Activated naive CD4-positive, alpha-beta T cell treated with anti-CD3 and anti-CD28 coated beads for 36 hours (primary cell): ENCODE measurements at regions not wholly inside any gene's neighbourhood (a gene's known extent, or its start where the extent isn't known, plus 50 kb on each side); places are given as distances from the start of the nearest gene placed in this dataset.
"Not testable (repeated sequence)": the region's sequence is repeated elsewhere in the genome, so short reads cannot be mapped to it uniquely, and the experiment has no call there.

ENCODE experiments used
- CTCF ChIA-PET: fragments of 350-600 bp; sonication (Branson Sonifier 250); formaldehyde crosslinking; loops from one replicate; lab custom pipeline; 2021; ENCODE audit warnings: antibody characterized with exemption; lab: Charles Lee
- DNase-seq: peaks from one replicate; pipeline ENCODE4 v3.0.0-alpha.2; 2020
- H3K27ac Mint-ChIP-seq: one replicate; pipeline ENCODE4 v1.8.0; 2021; ENCODE audit warnings: mild to moderate bottlenecking, mixed read lengths
- H3K27me3 Mint-ChIP-seq: one replicate; pipeline ENCODE4 v1.8.0; 2021; ENCODE audit warnings: low read depth, mixed read lengths
- H3K36me3 Mint-ChIP-seq: one replicate; pipeline ENCODE4 v1.8.0; 2021; ENCODE audit warnings: low read depth, mixed read lengths
- H3K4me1 Mint-ChIP-seq: one replicate; pipeline ENCODE4 v1.8.0; 2021; ENCODE audit warnings: low read depth, mixed read lengths
- H3K4me3 Mint-ChIP-seq: one replicate; pipeline ENCODE4 v1.8.0; 2021; ENCODE audit warnings: mild to moderate bottlenecking, moderate library complexity, mixed read lengths
- H3K9me3 Mint-ChIP-seq: one replicate; pipeline ENCODE4 v1.8.0; 2021; ENCODE audit warnings: mixed read lengths
- intact Hi-C: fragments of 100-400 bp; cut with micrococcal nuclease; formaldehyde crosslinking; loops from one replicate; pipeline ENCODE4 v1.15.1; 2023

DNA sequence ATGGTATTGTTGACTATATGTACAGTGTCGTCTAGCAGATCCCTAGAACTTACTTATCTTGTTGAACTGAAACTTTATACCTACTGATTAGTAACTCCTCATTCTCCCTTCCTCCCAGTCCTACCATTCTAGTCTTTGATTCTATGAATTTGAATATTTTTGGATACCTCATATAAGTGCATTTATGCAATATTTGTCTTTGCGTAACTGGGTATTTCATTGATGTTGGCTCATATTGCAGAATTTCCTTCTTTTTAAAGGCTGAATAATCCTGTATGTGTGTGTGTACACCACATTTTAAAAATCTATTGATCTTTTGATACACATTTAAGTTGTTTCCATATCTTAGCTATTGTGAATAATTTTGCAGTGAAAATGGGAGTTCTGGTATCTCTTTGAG is 119.9 kb downstream of the SOX4 start:
- H3K36me3 Mint-ChIP-seq: no peaks in the 10 kb centered on the region
- H3K4me3 Mint-ChIP-seq: no peak overlapping the region
- peaks cover 8% of the 10 kb centered on the region for H3K27me3 Mint-ChIP-seq
- intact Hi-C loops: no loop called here
- no peak overlapping the region for H3K27ac Mint-ChIP-seq
- H3K9me3 Mint-ChIP-seq: no peaks in the 10 kb centered on the region
- no peak for DNase-seq
- CTCF ChIA-PET: no interaction called here
- H3K4me1 Mint-ChIP-seq: no peaks in the 10 kb centered on the region

- Mint-ChIP-seq H3K27ac (no peak overlapping the region), H3K27me3 (peaks cover 6% of the 10 kb centered on the region), H3K9me3 (peaks cover 4% of the 10 kb centered on the region), H3K36me3 (peaks cover under 1% of the 10 kb centered on the region), H3K4me1 (no peaks in the 10 kb centered on the region), H3K4me3 (no peak overlapping the region)
- CTCF ChIA-PET: interaction anchor here (0.6 to 0.7 kb wide), 2 partner anchors 1104 to 1367 kb away, joined by 3 read pairs; no protein-coding TSS in a partner anchor
- intact Hi-C loops: no loop called here
- DNase-seq: no peak
These were observed 121.6 kb downstream of the SOX4 start for GRCh38 chr6:21715180-21715579.

- Mint-ChIP-seq H3K9me3 (peaks cover 5% of the 10 kb centered on the region), H3K27me3 (no peaks in the 10 kb centered on the region), H3K27ac (no peak overlapping the region), H3K36me3 (peaks cover 1% of the 10 kb centered on the region), H3K4me3 (no peak overlapping the region), H3K4me1 (peaks cover 2% of the 10 kb centered on the region)
- CTCF ChIA-PET: interaction anchor here (0.6 kb wide), 1 partner anchor 36 kb away, joined by 3 read pairs; no protein-coding TSS in a partner anchor
- no peak for DNase-seq
- intact Hi-C loops: no loop called here
These were observed 129.0 kb downstream of the SOX4 start for GRCh38 chr6:21722510-21722909.

DNA sequence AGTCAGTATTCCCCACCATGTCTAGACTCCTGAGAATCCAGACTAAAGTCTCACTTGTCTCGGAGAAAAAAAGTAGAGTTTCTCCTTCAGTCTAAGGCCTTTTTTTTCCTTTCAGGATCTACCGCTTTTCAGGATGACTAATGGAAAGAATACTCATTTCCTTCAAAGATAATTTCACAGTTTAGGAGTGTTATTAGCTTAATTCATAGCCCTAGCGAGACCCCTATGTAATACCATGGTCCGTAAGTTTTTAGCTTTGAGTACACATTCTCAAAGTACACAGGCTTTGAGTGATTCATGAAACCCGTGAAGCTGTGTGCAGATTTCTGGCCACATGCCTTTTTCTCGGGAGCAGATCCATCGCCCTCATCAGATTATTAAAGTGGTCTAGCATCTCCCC is 133.1 kb downstream of the SOX4 start:
- Mint-ChIP-seq H3K36me3 (no peaks in the 10 kb centered on the region), H3K9me3 (no peaks in the 10 kb centered on the region), H3K4me3 (no peak overlapping the region), H3K27me3 (no peaks in the 10 kb centered on the region), H3K4me1 (peaks cover 2% of the 10 kb centered on the region), H3K27ac (no peak overlapping the region)
- no peak for DNase-seq
- intact Hi-C loops: no loop called here
- CTCF ChIA-PET: no interaction called here

DNA sequence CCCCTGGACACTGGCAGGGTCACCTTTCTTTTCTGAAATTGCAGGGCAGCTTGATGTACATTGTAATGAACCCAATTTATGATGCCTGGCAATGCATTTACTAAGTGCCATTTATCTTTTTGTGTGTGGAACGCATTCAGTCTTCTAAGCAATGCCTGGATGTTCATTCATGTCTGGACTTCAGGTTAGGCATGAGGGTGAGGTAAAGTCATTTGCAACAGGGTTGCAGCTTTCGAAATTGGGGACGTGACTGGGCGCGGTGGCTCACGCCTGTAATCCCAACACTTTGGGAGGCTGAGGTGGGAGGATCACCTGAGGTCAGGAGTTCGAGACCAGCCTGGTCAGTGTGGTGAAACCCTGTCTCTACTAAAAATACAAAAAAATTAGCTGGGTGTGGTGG is 134.6 kb downstream of the SOX4 start:
- intact Hi-C loops: no loop called here
- H3K4me1 Mint-ChIP-seq: no peaks in the 10 kb centered on the region
- H3K27me3 Mint-ChIP-seq: no peaks in the 10 kb centered on the region
- no peak overlapping the region for H3K27ac Mint-ChIP-seq
- no peaks in the 10 kb centered on the region for H3K36me3 Mint-ChIP-seq
- no peak for DNase-seq
- CTCF ChIA-PET: no interaction called here
- no peak overlapping the region for H3K4me3 Mint-ChIP-seq
- H3K9me3 Mint-ChIP-seq: no peaks in the 10 kb centered on the region

DNA sequence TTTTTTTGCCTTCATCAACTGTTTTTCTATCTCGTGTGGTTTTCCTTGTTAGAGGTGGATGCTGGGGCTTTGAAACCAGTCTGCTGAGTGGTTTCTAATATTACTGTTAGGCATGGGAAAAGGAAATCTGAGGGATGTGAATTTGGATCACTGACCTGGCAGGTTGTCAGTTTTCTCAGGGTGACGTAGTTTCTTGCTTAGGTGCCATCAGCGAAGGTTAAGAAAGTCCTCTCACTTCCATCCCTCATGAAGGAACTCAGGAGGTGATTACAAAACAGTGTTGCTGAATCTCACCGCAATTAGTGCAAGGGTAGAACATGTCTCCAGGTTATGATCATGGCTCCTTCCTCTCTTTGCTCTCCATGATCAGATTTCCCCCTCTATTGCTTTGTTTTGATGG is 135.9 kb downstream of the SOX4 start:
- Mint-ChIP-seq H3K36me3 (no peaks in the 10 kb centered on the region), H3K27ac (no peak overlapping the region), H3K4me1 (no peaks in the 10 kb centered on the region), H3K27me3 (peaks cover 6% of the 10 kb centered on the region), H3K4me3 (no peak overlapping the region), H3K9me3 (no peaks in the 10 kb centered on the region)
- CTCF ChIA-PET: no interaction called here
- intact Hi-C loops: no loop called here
- no peak for DNase-seq

- DNase-seq: no peak
- H3K4me3 Mint-ChIP-seq: no peak overlapping the region
- CTCF ChIA-PET: interaction anchor here (0.6 kb wide), 1 partner anchor 10 kb away, joined by 3 read pairs; no protein-coding TSS in a partner anchor
- no peak overlapping the region for H3K27ac Mint-ChIP-seq
- H3K4me1 Mint-ChIP-seq: no peaks in the 10 kb centered on the region
- H3K36me3 Mint-ChIP-seq: no peaks in the 10 kb centered on the region
- H3K27me3 Mint-ChIP-seq: peaks cover 6% of the 10 kb centered on the region
- no peaks in the 10 kb centered on the region for H3K9me3 Mint-ChIP-seq
- intact Hi-C loops: no loop called here
These were observed 137.0 kb downstream of the SOX4 start for GRCh38 chr6:21730533-21730932.

- intact Hi-C loops: no loop called here
- Mint-ChIP-seq H3K36me3 (no peaks in the 10 kb centered on the region), H3K9me3 (no peaks in the 10 kb centered on the region), H3K27ac (no peak overlapping the region), H3K27me3 (peaks cover 7% of the 10 kb centered on the region), H3K4me1 (no peaks in the 10 kb centered on the region), H3K4me3 (no peak overlapping the region)
- DNase-seq: no peak
- CTCF ChIA-PET: interaction anchor here (0.6 kb wide), 1 partner anchor 9 kb away, joined by 3 read pairs; no protein-coding TSS in a partner anchor
These were observed 138.0 kb downstream of the SOX4 start for GRCh38 chr6:21731411-21732031.

- intact Hi-C loops, CTCF ChIA-PET, H3K4me1 Mint-ChIP-seq, H3K36me3 Mint-ChIP-seq, DNase-seq, H3K27me3 Mint-ChIP-seq, H3K9me3 Mint-ChIP-seq, H3K27ac Mint-ChIP-seq, H3K4me3 Mint-ChIP-seq: not testable (repeated sequence)
These were observed 138.6 kb downstream of the SOX4 start for GRCh38 chr6:21732032-21732730.

DNA sequence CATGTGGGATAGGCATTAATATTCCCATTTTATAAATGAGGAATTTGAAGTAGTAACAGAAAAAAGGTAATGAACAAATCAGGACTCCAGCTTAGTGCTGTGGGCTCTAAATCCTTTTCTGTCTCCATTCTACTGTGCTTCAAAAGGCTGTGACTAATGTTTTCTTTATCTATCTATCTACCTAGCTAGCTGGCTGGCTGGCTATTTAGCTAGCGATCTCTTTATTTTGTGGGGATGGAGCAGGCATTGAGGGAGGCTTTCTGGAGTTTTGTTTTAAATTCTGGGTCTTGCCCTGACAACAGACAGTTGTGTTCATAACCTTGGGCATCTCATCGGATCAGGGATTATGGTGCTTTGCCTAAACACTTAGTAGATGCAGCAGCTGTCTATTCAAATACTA is 139.2 kb downstream of the SOX4 start:
- DNase-seq: no peak
- Mint-ChIP-seq H3K9me3 (no peaks in the 10 kb centered on the region), H3K36me3 (no peaks in the 10 kb centered on the region), H3K4me3 (no peak overlapping the region), H3K4me1 (no peaks in the 10 kb centered on the region), H3K27me3 (peaks cover 12% of the 10 kb centered on the region), H3K27ac (no peak overlapping the region)
- CTCF ChIA-PET: no interaction called here
- intact Hi-C loops: no loop called here

- CTCF ChIA-PET: no interaction called here
- H3K36me3 Mint-ChIP-seq: no peaks in the 10 kb centered on the region
- H3K9me3 Mint-ChIP-seq: no peaks in the 10 kb centered on the region
- H3K27ac Mint-ChIP-seq: no peak overlapping the region
- H3K4me1 Mint-ChIP-seq: no peaks in the 10 kb centered on the region
- peaks cover 12% of the 10 kb centered on the region for H3K27me3 Mint-ChIP-seq
- no peak overlapping the region for H3K4me3 Mint-ChIP-seq
- no peak for DNase-seq
- intact Hi-C loops: no loop called here
These were observed 139.8 kb downstream of the SOX4 start for GRCh38 chr6:21733311-21733710.

DNA sequence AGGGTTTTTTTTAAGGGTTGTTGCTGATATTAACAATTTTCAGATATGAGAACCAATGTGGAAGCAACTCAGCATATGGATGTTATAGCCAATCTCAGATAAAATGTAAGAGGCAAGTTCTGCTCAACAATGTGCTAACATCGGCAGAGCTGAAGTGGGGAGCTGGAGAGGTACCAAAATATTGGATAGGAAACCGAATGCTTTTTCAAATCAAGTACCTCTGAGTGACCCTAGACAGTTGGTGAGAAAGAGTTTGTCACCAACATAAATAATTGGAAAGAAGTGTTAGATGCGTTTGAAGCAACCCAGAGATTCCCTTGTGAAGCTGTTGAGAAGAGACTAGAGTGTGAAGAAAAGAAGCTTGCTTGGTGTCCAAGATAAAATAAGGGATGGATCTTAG is 140.7 kb downstream of the SOX4 start:
- H3K9me3 Mint-ChIP-seq: no peaks in the 10 kb centered on the region
- H3K4me3 Mint-ChIP-seq: no peak overlapping the region
- CTCF ChIA-PET: no interaction called here
- no peaks in the 10 kb centered on the region for H3K36me3 Mint-ChIP-seq
- intact Hi-C loops: no loop called here
- no peaks in the 10 kb centered on the region for H3K4me1 Mint-ChIP-seq
- H3K27me3 Mint-ChIP-seq: peaks cover 12% of the 10 kb centered on the region
- DNase-seq: no peak
- no peak overlapping the region for H3K27ac Mint-ChIP-seq
